ENCODE measurements at regions not wholly inside any gene's neighbourhood (a gene's known extent, or its start where the extent isn't known, plus 50 kb on each side); places are given as distances from the start of the nearest gene placed in this dataset.

DNA sequence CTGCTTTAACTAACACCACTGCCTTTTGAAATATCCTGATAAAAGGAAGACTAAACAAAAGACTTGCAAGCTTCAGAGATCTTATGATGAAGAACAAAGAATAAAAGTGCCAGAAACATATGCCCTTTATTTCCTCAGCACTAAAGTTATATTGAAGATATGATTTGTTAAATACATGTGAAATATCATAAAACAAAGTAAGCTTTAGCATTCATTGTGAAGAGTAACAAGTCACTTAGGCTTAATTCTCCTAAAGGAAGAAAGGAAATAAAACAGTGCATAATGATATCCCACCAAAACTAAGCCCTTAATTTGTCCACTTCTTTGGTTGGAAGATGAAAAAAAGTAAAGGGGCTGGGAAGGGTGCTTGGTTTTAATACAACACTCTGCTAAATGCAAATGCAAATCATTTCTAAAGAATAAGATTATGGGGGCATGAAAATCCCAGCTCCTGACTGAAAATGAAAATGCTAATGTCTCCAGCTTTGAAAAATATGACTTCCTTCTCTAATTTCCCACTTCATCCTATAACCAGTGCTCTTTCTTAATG lies 227.2 kb downstream of the FAT4 start:
- intact Hi-C loops (cut with DNase I) = no loop called here
- DNase-seq = no peak
- H3K36me3 ChIP-seq = no peaks in the 10 kb centered on the region
- TF ChIP-seq POLR2A (IDR thresholded peaks at IDR 0.05) (no peak), EP300 (IDR thresholded peaks at IDR 0.05) (no peak), CTCF (IDR thresholded peaks at IDR 0.05) (no peak)
- H3K27me3 ChIP-seq = no peaks in the 10 kb centered on the region
- H3K27ac ChIP-seq = no peak overlapping the region
- no peaks in the 10 kb centered on the region for H3K9me3 ChIP-seq
- no peaks in the 10 kb centered on the region for H3K4me1 ChIP-seq (ENCODE audit: insufficient read depth)
- H3K4me3 ChIP-seq = no peak overlapping the region

DNA sequence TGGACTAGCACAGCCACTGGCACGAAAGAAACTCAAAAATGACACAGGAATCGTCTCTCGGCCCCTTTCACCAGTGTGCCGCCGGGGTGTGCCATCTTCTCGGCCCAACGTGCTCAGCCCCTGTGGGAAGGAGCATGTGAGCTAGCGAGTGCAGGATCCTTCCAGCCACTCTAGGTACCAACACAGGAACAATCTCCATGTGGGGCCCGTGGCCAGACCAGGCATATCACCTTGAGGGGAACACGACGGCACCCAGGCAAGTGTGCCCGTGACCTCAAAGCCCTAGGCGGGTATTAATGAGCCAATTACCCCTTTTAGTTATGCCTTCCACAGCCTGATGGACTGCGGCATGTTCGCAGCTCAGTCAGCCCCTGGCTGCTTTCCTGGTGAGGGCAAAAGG lies 231.5 kb downstream of the FAT4 start:
- H3K36me3 ChIP-seq = no peaks in the 10 kb centered on the region
- no peak overlapping the region for H3K4me3 ChIP-seq
- no peak overlapping the region for H3K27ac ChIP-seq
- no peaks in the 10 kb centered on the region for H3K4me1 ChIP-seq (ENCODE audit: insufficient read depth)
- no peak for DNase-seq
- TF ChIP-seq EP300 (IDR thresholded peaks at IDR 0.05) = no peak
- no peaks in the 10 kb centered on the region for H3K9me3 ChIP-seq
- intact Hi-C loops (cut with DNase I) = no loop called here
- H3K27me3 ChIP-seq = no peaks in the 10 kb centered on the region
- 97 to 99% (median 97%) methylated on average over 15 of the region's 15 CpGs for WGBS, 3 donors

DNA sequence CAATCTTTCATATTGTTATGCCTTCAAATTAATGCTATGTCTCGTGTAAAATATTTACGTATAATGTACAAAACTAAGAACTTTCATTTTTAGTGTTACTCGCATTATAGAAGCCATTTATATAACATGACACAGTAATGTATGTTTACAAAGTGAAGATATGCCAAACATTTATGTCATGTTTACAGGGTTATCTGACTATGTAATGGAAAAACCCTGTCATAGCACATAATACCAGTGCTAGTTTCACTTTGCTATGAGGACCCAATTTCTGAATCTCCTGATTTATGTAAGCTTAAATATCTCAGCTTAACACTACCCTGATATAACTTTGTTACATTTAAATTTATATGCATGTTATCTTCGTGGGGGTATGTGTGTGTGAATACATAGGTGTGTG lies 233.1 kb downstream of the FAT4 start:
- Histone ChIP-seq H3K36me3 (no peaks in the 10 kb centered on the region), H3K27ac (no peak overlapping the region), H3K27me3 (no peaks in the 10 kb centered on the region), H3K4me3 (no peak overlapping the region), H3K4me1 (ENCODE audit: insufficient read depth) (no peaks in the 10 kb centered on the region), H3K9me3 (no peaks in the 10 kb centered on the region)
- intact Hi-C loops (cut with DNase I) = no loop called here
- TF ChIP-seq EP300 (IDR thresholded peaks at IDR 0.05) = no peak
- TF ChIP-seq CTCF (IDR thresholded peaks at IDR 0.05) = no peak
- no peak for TF ChIP-seq POLR2A (IDR thresholded peaks at IDR 0.05)
- 75 to 87% (median 80%) methylated on average over 4 of the region's 4 CpGs for WGBS, 3 donors
- DNase-seq = no peak

DNA sequence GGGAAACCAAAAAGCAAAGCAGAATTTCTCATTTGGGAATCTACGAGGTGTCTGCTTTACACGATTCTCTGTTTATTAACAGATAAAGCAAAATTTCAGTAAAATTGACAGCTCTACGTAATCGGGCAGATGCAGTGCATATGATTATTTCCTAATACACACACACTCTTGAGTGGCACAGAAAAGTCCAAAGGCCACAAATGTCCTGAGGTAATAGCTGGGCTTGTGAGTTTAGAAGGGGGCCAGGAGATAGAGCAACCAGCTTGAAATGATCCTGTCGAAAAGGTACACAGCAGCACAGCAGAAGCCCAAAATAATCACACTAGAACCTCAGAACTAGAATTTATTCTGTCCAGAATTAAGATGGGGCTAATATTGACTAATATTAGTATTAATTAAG lies 236.0 kb downstream of the FAT4 start:
- H3K9me3 ChIP-seq = no peaks in the 10 kb centered on the region
- WGBS, 3 donors = 73 to 84% (median 73%) methylated on average over 5 of the region's 5 CpGs
- no peak overlapping the region for H3K27ac ChIP-seq
- H3K36me3 ChIP-seq = no peaks in the 10 kb centered on the region
- no peak for DNase-seq
- intact Hi-C loops (cut with DNase I) = no loop called here
- H3K27me3 ChIP-seq = no peaks in the 10 kb centered on the region
- no peaks in the 10 kb centered on the region for H3K4me1 ChIP-seq (ENCODE audit: insufficient read depth)
- no peak for TF ChIP-seq POLR2A (IDR thresholded peaks at IDR 0.05)
- TF ChIP-seq EP300 (IDR thresholded peaks at IDR 0.05) = no peak
- H3K4me3 ChIP-seq = no peak overlapping the region

DNA sequence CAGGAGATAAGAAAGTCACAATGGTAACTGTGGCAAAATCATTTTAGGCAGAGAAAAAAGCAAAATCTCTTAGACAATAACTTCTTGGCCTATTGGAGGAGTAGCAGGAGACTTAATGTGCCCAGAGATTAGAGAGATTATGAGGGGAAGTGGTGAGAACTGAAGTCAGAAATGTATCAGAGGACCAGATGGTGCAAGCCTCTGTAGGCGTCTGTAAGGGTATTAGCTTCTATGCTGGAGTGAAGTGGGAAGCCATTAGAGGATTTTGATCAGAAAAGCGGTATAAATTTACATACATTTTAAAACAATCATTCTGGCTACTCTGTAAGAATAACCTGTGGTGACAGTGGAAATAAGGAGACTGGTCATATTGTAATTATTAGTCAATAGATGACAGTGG lies 236.7 kb downstream of the FAT4 start:
- TF ChIP-seq EP300 (IDR thresholded peaks at IDR 0.05) (no peak), POLR2A (IDR thresholded peaks at IDR 0.05) (no peak), CTCF (IDR thresholded peaks at IDR 0.05) (no peak)
- intact Hi-C loops (cut with DNase I) = no loop called here
- no peaks in the 10 kb centered on the region for H3K4me1 ChIP-seq (ENCODE audit: insufficient read depth)
- H3K36me3 ChIP-seq = no peaks in the 10 kb centered on the region
- DNase-seq = no peak
- H3K27ac ChIP-seq = no peak overlapping the region
- H3K4me3 ChIP-seq = no peak overlapping the region
- no peaks in the 10 kb centered on the region for H3K27me3 ChIP-seq
- WGBS, 3 donors = 92 to 96% (median 93%) methylated on average over 2 of the region's 2 CpGs
- no peaks in the 10 kb centered on the region for H3K9me3 ChIP-seq
